GM12892 (cell line): ENCODE measurements at regions not wholly inside any gene's neighbourhood (a gene's known extent, or its start where the extent isn't known, plus 50 kb on each side); places are given as distances from the start of the nearest gene placed in this dataset.

Experiments
- POLR2A ChIP-seq: IDR thresholded peaks from 2 replicates; pipeline ENCODE4 v1.6.1; 2011; ENCODE audit warnings: low read depth, low read length, control low read depth
- POLR2AphosphoS5 ChIP-seq: IDR thresholded peaks from 2 replicates; pipeline ENCODE4 v1.6.1; 2011; ENCODE audit warnings: low read depth, low read length, control low read depth

- no peak for TF ChIP-seq POLR2AphosphoS5
- no peak for TF ChIP-seq POLR2A
Observed at GRCh38 chr1:87781554-87781953, 452.9 kb downstream of the LMO4 start.
